ENCODE measurements at regions not wholly inside any gene's neighbourhood (a gene's known extent, or its start where the extent isn't known, plus 50 kb on each side); places are given as distances from the start of the nearest gene placed in this dataset.

- H3K27ac Mint-ChIP-seq, result no peak overlapping the region
Measured at GRCh38 chr13:74259641-74260040, 125.4 kb upstream of the KLF12 start.

GRCh38 chr13:74258961-74259360, 124.8 kb upstream of the KLF12 start:
- Histone ChIP-seq H3K36me3 (no peaks in the 10 kb centered on the region), H3K4me2 (no peak overlapping the region), H3K79me2 (ENCODE audit: low read depth) (no peaks in the 10 kb centered on the region), H4K20me1 (ENCODE audit: low read depth) (no peaks in the 10 kb centered on the region), H3K27ac (no peak overlapping the region), H3K4me1 (no peaks in the 10 kb centered on the region), H3F3A (ENCODE audit: low read depth) (no peaks in the 10 kb centered on the region), H3K4me3 (no peak overlapping the region), H3K27me3 (no peaks in the 10 kb centered on the region), H3K9me3 (ENCODE audit: low read depth) (no peaks in the 10 kb centered on the region), H2AFZ (replicated peaks) (no peak overlapping the region), H3K9ac (no peak overlapping the region)
- no peaks in the 10 kb centered on the region for H3K36me3 Mint-ChIP-seq
- no peak for DNase-seq (ENCODE audit: low spot score)
- H3K9me3 Mint-ChIP-seq, result peaks cover 3% of the 10 kb centered on the region
- TF ChIP-seq CTCF (IDR thresholded peaks at IDR 0.05) (no peak), EZH2 (IDR thresholded peaks at IDR 0.05) (no peak), EZH2phosphoT487 (IDR thresholded peaks at IDR 0.05) (no peak)
- H3K4me3 Mint-ChIP-seq, result no peak overlapping the region
- no peak overlapping the region for H3K27ac Mint-ChIP-seq
- no peaks in the 10 kb centered on the region for H3K27me3 Mint-ChIP-seq (ENCODE audit: insufficient read depth, low read depth)
- H3K4me1 Mint-ChIP-seq, result no peaks in the 10 kb centered on the region

More at GRCh38 chr13:74259641-74260040, 125.4 kb upstream of the KLF12 start:
- no peaks in the 10 kb centered on the region for H3K9me3 ChIP-seq (ENCODE audit: low read depth)
- H3K36me3 Mint-ChIP-seq, result no peaks in the 10 kb centered on the region
- H3K27ac ChIP-seq, result no peak overlapping the region
- H2AFZ ChIP-seq (replicated peaks), result no peak overlapping the region
- H3K27me3 Mint-ChIP-seq (ENCODE audit: insufficient read depth, low read depth), result no peaks in the 10 kb centered on the region
- no peak for TF ChIP-seq EZH2 (IDR thresholded peaks at IDR 0.05)
- TF ChIP-seq CTCF (IDR thresholded peaks at IDR 0.05), result no peak
- TF ChIP-seq EZH2phosphoT487 (IDR thresholded peaks at IDR 0.05), result no peak
- H3K4me3 ChIP-seq, result no peak overlapping the region
- no peaks in the 10 kb centered on the region for H3K27me3 ChIP-seq
- H3K79me2 ChIP-seq (ENCODE audit: low read depth), result no peaks in the 10 kb centered on the region
- no peaks in the 10 kb centered on the region for H3K4me1 ChIP-seq
- no peak overlapping the region for H3K4me3 Mint-ChIP-seq
- H3F3A ChIP-seq (ENCODE audit: low read depth), result no peaks in the 10 kb centered on the region
- H4K20me1 ChIP-seq (ENCODE audit: low read depth), result no peaks in the 10 kb centered on the region
- H3K9me3 Mint-ChIP-seq, result peaks cover 5% of the 10 kb centered on the region
- no peak for DNase-seq (ENCODE audit: low spot score)
- H3K4me2 ChIP-seq, result no peak overlapping the region
- no peaks in the 10 kb centered on the region for H3K4me1 Mint-ChIP-seq
- H3K36me3 ChIP-seq, result no peaks in the 10 kb centered on the region
- H3K9ac ChIP-seq, result no peak overlapping the region

GRCh38 chr13:74256969-74257368, 122.8 kb upstream of the KLF12 start:
- DNase-seq (ENCODE audit: low spot score), result no peak
- H3K79me2 ChIP-seq (ENCODE audit: low read depth), result no peaks in the 10 kb centered on the region
- no peaks in the 10 kb centered on the region for H3K36me3 Mint-ChIP-seq
- no peak for TF ChIP-seq EZH2phosphoT487 (IDR thresholded peaks at IDR 0.05)
- TF ChIP-seq EZH2 (IDR thresholded peaks at IDR 0.05), result no peak
- no peak for TF ChIP-seq CTCF (IDR thresholded peaks at IDR 0.05)
- H3K36me3 ChIP-seq, result no peaks in the 10 kb centered on the region
- no peak overlapping the region for H3K27ac Mint-ChIP-seq
- H3F3A ChIP-seq (ENCODE audit: low read depth), result no peaks in the 10 kb centered on the region
- no peaks in the 10 kb centered on the region for H3K4me1 ChIP-seq
- no peaks in the 10 kb centered on the region for H3K27me3 Mint-ChIP-seq (ENCODE audit: insufficient read depth, low read depth)
- no peak overlapping the region for H3K4me3 Mint-ChIP-seq
- peak overlapping the region; percentile 34 for H2AFZ ChIP-seq (replicated peaks)
- no peak overlapping the region for H3K4me3 ChIP-seq
- no peak overlapping the region for H3K27ac ChIP-seq
- H3K9ac ChIP-seq, result no peak overlapping the region
- no peak overlapping the region for H3K4me2 ChIP-seq
- no peaks in the 10 kb centered on the region for H3K9me3 ChIP-seq (ENCODE audit: low read depth)
- H3K27me3 ChIP-seq, result no peaks in the 10 kb centered on the region
- H4K20me1 ChIP-seq (ENCODE audit: low read depth), result no peaks in the 10 kb centered on the region
- H3K9me3 Mint-ChIP-seq, result no peaks in the 10 kb centered on the region
- H3K4me1 Mint-ChIP-seq, result no peaks in the 10 kb centered on the region

Measured in neural progenitor cell (in vitro differentiated cells).